KMS-11 (cell line): ENCODE measurements at regions not wholly inside any gene's neighbourhood (a gene's known extent, or its start where the extent isn't known, plus 50 kb on each side); places are given as distances from the start of the nearest gene placed in this dataset.

Source experiments
- H2AFZ ChIP-seq: fragments of 200-600 bp; sonication (generic); 2 replicates; pipeline ENCODE4 v1.6.1; 2016; ENCODE audit warnings: antibody characterized with exemption, mixed run types, low read depth
- H3K27ac ChIP-seq: fragments of 200-600 bp; sonication (generic); 2 replicates; pipeline ENCODE4 v1.6.1; 2016; ENCODE audit warnings: mild to moderate bottlenecking, mixed run types
- H3K27me3 ChIP-seq: fragments of 200-600 bp; sonication (generic); 2 replicates; pipeline ENCODE4 v1.6.1; 2017; ENCODE audit warnings: mild to moderate bottlenecking, low read depth, mixed run types, moderate library complexity; ENCODE audit not compliant: insufficient read depth
- H3K36me3 ChIP-seq: fragments of 200-600 bp; sonication (generic); 2 replicates; pipeline ENCODE4 v1.6.1; 2017; ENCODE audit warnings: mild to moderate bottlenecking, mixed run types; ENCODE audit not compliant: insufficient read depth
- H3K4me1 ChIP-seq: fragments of 200-600 bp; sonication (generic); 2 replicates; pipeline ENCODE4 v1.6.1; 2016; ENCODE audit warnings: mild to moderate bottlenecking, low read depth, mixed run types; ENCODE audit not compliant: poor library complexity, severe bottlenecking
- H3K4me2 ChIP-seq: fragments of 200-600 bp; sonication (generic); 2 replicates; pipeline ENCODE4 v1.7.0; 2016; ENCODE audit warnings: mild to moderate bottlenecking, mixed run types
- H3K4me3 ChIP-seq: fragments of 200-600 bp; sonication (generic); IDR thresholded peaks from 2 replicates; pipeline ENCODE4 v1.6.1; 2017; ENCODE audit warnings: low read depth, low read length, mixed read lengths; ENCODE audit not compliant: insufficient read depth
- H3K79me2 ChIP-seq: fragments of 200-600 bp; sonication (generic); 2 replicates; pipeline ENCODE4 v1.6.1; 2016; ENCODE audit warnings: low read depth, mixed run types; ENCODE audit not compliant: insufficient read depth
- H3K9ac ChIP-seq: fragments of 200-600 bp; sonication (generic); 2 replicates; pipeline ENCODE4 v1.6.1; 2016; ENCODE audit warnings: mild to moderate bottlenecking, mixed run types
- H4K20me1 ChIP-seq: fragments of 200-600 bp; sonication (generic); 2 replicates; pipeline ENCODE4 v1.6.1; 2016; ENCODE audit warnings: mild to moderate bottlenecking, mixed run types; ENCODE audit not compliant: insufficient read depth
- CTCF ChIP-seq: fragments of 200-600 bp; sonication (generic); conservative IDR thresholded peaks from 2 replicates; pipeline ENCODE4 v1.6.1; 2017; ENCODE audit warnings: low read depth, mild to moderate bottlenecking, antibody characterized with exemption, low read length, moderate library complexity, mixed read lengths

- TF ChIP-seq CTCF = no peak
- no peaks in the 10 kb centered on the region for H3K36me3 ChIP-seq
- H4K20me1 ChIP-seq = no peaks in the 10 kb centered on the region
- no peaks in the 10 kb centered on the region for H3K79me2 ChIP-seq
- H3K27ac ChIP-seq = peak overlapping the region; percentile 64
- H3K27me3 ChIP-seq = no peaks in the 10 kb centered on the region
- H3K4me3 ChIP-seq = no peak overlapping the region
- peak overlapping the region; percentile 74 for H3K4me2 ChIP-seq
- peak overlapping the region; percentile 38; the same call in 1 of the 2 replicates for H3K9ac ChIP-seq
- peaks cover 80% of the 10 kb centered on the region for H3K4me1 ChIP-seq
- H2AFZ ChIP-seq = peak overlapping the region; percentile 76
Observed at GRCh38 chr2:187985923-187986322, 305.8 kb upstream of the GULP1 start.

- Histone ChIP-seq H3K36me3 (no peaks in the 10 kb centered on the region), H3K4me3 (no peak overlapping the region), H3K79me2 (no peaks in the 10 kb centered on the region), H3K9ac (peak overlapping the region; percentile 38; the same call in 1 of the 2 replicates), H3K4me1 (peaks cover 76% of the 10 kb centered on the region), H3K27me3 (no peaks in the 10 kb centered on the region), H4K20me1 (no peaks in the 10 kb centered on the region), H3K4me2 (peak overlapping the region; percentile 74), H2AFZ (peak overlapping the region; percentile 76), H3K27ac (peak overlapping the region; percentile 64)
- TF ChIP-seq CTCF = no peak
Observed at GRCh38 chr2:187986390-187987105, 305.1 kb upstream of the GULP1 start.

- no peak for TF ChIP-seq CTCF
- no peaks in the 10 kb centered on the region for H3K36me3 ChIP-seq
- no peaks in the 10 kb centered on the region for H3K27me3 ChIP-seq
- H3K79me2 ChIP-seq = no peaks in the 10 kb centered on the region
- H3K27ac ChIP-seq = no peak overlapping the region
- H4K20me1 ChIP-seq = no peaks in the 10 kb centered on the region
- H3K4me1 ChIP-seq = peaks cover 73% of the 10 kb centered on the region
- no peak overlapping the region for H3K9ac ChIP-seq
- no peak overlapping the region for H3K4me2 ChIP-seq
- no peak overlapping the region for H2AFZ ChIP-seq
- no peak overlapping the region for H3K4me3 ChIP-seq
Observed at GRCh38 chr2:187988348-187988747, 303.3 kb upstream of the GULP1 start.

GRCh38 chr2:187989925-187990623 is 301.6 kb upstream of the GULP1 start:
- H4K20me1 ChIP-seq = no peaks in the 10 kb centered on the region
- H3K36me3 ChIP-seq = no peaks in the 10 kb centered on the region
- TF ChIP-seq CTCF = no peak
- H3K27me3 ChIP-seq = no peaks in the 10 kb centered on the region
- no peak overlapping the region for H3K4me3 ChIP-seq
- no peak overlapping the region; the same call in 1 of the 2 replicates for H3K4me2 ChIP-seq
- no peaks in the 10 kb centered on the region for H3K79me2 ChIP-seq
- H2AFZ ChIP-seq = no peak overlapping the region
- no peak overlapping the region for H3K27ac ChIP-seq
- no peak overlapping the region for H3K9ac ChIP-seq
- H3K4me1 ChIP-seq = peaks cover 73% of the 10 kb centered on the region
